Nephron (organoid): ENCODE measurements at regions not wholly inside any gene's neighbourhood (a gene's known extent, or its start where the extent isn't known, plus 50 kb on each side); places are given as distances from the start of the nearest gene placed in this dataset.

Experiments used
- H3K27ac Mint-ChIP-seq, 3 experiments: 2 replicates each; pipeline ENCODE4 v1.8.0; 2020; ENCODE audit warnings: mixed read lengths in 3 of 3, mild to moderate bottlenecking in 2 of 3, moderate library complexity in 1 of 3
- H3K27me3 Mint-ChIP-seq: 2 replicates; pipeline ENCODE4 v1.8.0; 2021; ENCODE audit warnings: low read depth, mild to moderate bottlenecking, moderate library complexity, mixed read lengths
- H3K36me3 Mint-ChIP-seq: 2 replicates; pipeline ENCODE4 v1.8.0; 2020; ENCODE audit warnings: low read depth, mixed read lengths
- H3K4me1 Mint-ChIP-seq: 2 replicates; pipeline ENCODE4 v1.8.0; 2020; ENCODE audit warnings: mixed read lengths
- H3K4me3 Mint-ChIP-seq, 3 experiments: 2 replicates each; pipeline ENCODE4 v1.8.0; 2020; ENCODE audit warnings: mild to moderate bottlenecking in 3 of 3, mixed read lengths in 3 of 3, moderate library complexity in 2 of 3
- H3K9me3 Mint-ChIP-seq: 2 replicates; pipeline ENCODE4 v1.8.0; 2020; ENCODE audit warnings: mixed read lengths
- CTCF ChIP-seq, 3 experiments: fragments of 200-600 bp; sonication (generic); IDR thresholded peaks; one replicate each; pipeline ENCODE4 v1.5.0; 2021; ENCODE audit warnings: antibody characterized with exemption in 3 of 3; ENCODE audit not compliant: unreplicated experiment in 3 of 3

GRCh38 chr12:47410862-47411261 lies 295.0 kb downstream of the RPAP3 start:
- Mint-ChIP-seq H3K27ac (no peak overlapping the region), H3K9me3 (peaks cover 2% of the 10 kb centered on the region), H3K4me1 (peaks cover 5% of the 10 kb centered on the region), H3K36me3 (no peaks in the 10 kb centered on the region), H3K4me3 (no peak overlapping the region), H3K27me3 (no peaks in the 10 kb centered on the region)
- no peak for TF ChIP-seq CTCF (IDR thresholded peaks at IDR 0.05; ENCODE audit: unreplicated experiment in 3 of 3)

GRCh38 chr12:47410383-47410782 lies 295.4 kb downstream of the RPAP3 start:
- Mint-ChIP-seq H3K9me3 (peaks cover 3% of the 10 kb centered on the region), H3K4me1 (peaks cover 5% of the 10 kb centered on the region), H3K27ac (no peak overlapping the region), H3K36me3 (no peaks in the 10 kb centered on the region), H3K27me3 (no peaks in the 10 kb centered on the region), H3K4me3 (no peak overlapping the region)
- no peak for TF ChIP-seq CTCF (IDR thresholded peaks at IDR 0.05; ENCODE audit: unreplicated experiment in 3 of 3)

- Mint-ChIP-seq H3K4me3 (no peak overlapping the region), H3K27ac (no peak overlapping the region), H3K27me3 (no peaks in the 10 kb centered on the region), H3K9me3 (peaks cover 3% of the 10 kb centered on the region), H3K4me1 (peaks cover 5% of the 10 kb centered on the region), H3K36me3 (no peaks in the 10 kb centered on the region)
- TF ChIP-seq CTCF (IDR thresholded peaks at IDR 0.05; ENCODE audit: unreplicated experiment in 3 of 3): no peak
Measured at GRCh38 chr12:47409310-47409987, 296.4 kb downstream of the RPAP3 start.

GRCh38 chr12:47408171-47408871 lies 297.5 kb downstream of the RPAP3 start:
- Mint-ChIP-seq H3K4me1 (peaks cover 5% of the 10 kb centered on the region), H3K36me3 (no peaks in the 10 kb centered on the region), H3K9me3 (peaks cover 3% of the 10 kb centered on the region), H3K27ac (no peak overlapping the region), H3K4me3 (no peak overlapping the region), H3K27me3 (no peaks in the 10 kb centered on the region)
- TF ChIP-seq CTCF (IDR thresholded peaks at IDR 0.05; ENCODE audit: unreplicated experiment in 3 of 3): peak in 1 of 3 experiments; percentile 31

GRCh38 chr12:47407463-47408129 lies 298.2 kb downstream of the RPAP3 start:
- H3K27me3 Mint-ChIP-seq: no peaks in the 10 kb centered on the region
- no peak for TF ChIP-seq CTCF (IDR thresholded peaks at IDR 0.05; ENCODE audit: unreplicated experiment in 3 of 3)
- H3K4me1 Mint-ChIP-seq: peaks cover 5% of the 10 kb centered on the region
- H3K4me3 Mint-ChIP-seq: no peak overlapping the region
- peaks cover 3% of the 10 kb centered on the region for H3K9me3 Mint-ChIP-seq
- H3K36me3 Mint-ChIP-seq: no peaks in the 10 kb centered on the region
- no peak overlapping the region for H3K27ac Mint-ChIP-seq
